ENCODE measurements at regions not wholly inside any gene's neighbourhood (a gene's known extent, or its start where the extent isn't known, plus 50 kb on each side); places are given as distances from the start of the nearest gene placed in this dataset.
A peak's percentile ranks its signal among the peaks of the same experiment; 100 is the strongest.

- TF ChIP-seq TEAD4 (IDR thresholded peaks at IDR 0.05; ENCODE audit: low read length) (no peak; the same call in 1 of the 2 replicates), TEAD4 (CRISPR knock-in tag; IDR thresholded peaks at IDR 0.05; ENCODE audit: borderline replicate concordance) (no peak), RB1 (IDR thresholded peaks at IDR 0.05; ENCODE audit: low read depth) (peak; percentile 96; the same call in 1 of the 2 replicates), ZNF695 (CRISPR knock-in tag; IDR thresholded peaks at IDR 0.05) (no peak), RFX5 (IDR thresholded peaks at IDR 0.05; ENCODE audit: low read depth, low read length) (no peak), NBN (IDR thresholded peaks at IDR 0.05; ENCODE audit: low read depth) (peak; percentile 65; the same call in 1 of the 2 replicates), PRPF4 (IDR thresholded peaks at IDR 0.05; ENCODE audit: insufficient read depth, low read depth, low read length, poor library complexity, severe bottlenecking) (no peak), ZNF146 (CRISPR knock-in tag; IDR thresholded peaks at IDR 0.05; ENCODE audit: unreplicated experiment) (no peak), RFX7 (CRISPR knock-in tag; IDR thresholded peaks at IDR 0.05) (no peak), RAD51 (IDR thresholded peaks at IDR 0.05; ENCODE audit: borderline replicate concordance, low read depth) (no peak), ZNF584 (CRISPR knock-in tag; IDR thresholded peaks at IDR 0.05; ENCODE audit: low read depth) (no peak), TCFL5 (CRISPR knock-in tag; conservative IDR thresholded peaks at IDR 0.05) (no peak), JUNB (CRISPR knock-in tag; conservative IDR thresholded peaks at IDR 0.05) (no peak), ELF2 (CRISPR knock-in tag; IDR thresholded peaks at IDR 0.05) (no peak)
- TF ChIP-seq, protein P1, sequence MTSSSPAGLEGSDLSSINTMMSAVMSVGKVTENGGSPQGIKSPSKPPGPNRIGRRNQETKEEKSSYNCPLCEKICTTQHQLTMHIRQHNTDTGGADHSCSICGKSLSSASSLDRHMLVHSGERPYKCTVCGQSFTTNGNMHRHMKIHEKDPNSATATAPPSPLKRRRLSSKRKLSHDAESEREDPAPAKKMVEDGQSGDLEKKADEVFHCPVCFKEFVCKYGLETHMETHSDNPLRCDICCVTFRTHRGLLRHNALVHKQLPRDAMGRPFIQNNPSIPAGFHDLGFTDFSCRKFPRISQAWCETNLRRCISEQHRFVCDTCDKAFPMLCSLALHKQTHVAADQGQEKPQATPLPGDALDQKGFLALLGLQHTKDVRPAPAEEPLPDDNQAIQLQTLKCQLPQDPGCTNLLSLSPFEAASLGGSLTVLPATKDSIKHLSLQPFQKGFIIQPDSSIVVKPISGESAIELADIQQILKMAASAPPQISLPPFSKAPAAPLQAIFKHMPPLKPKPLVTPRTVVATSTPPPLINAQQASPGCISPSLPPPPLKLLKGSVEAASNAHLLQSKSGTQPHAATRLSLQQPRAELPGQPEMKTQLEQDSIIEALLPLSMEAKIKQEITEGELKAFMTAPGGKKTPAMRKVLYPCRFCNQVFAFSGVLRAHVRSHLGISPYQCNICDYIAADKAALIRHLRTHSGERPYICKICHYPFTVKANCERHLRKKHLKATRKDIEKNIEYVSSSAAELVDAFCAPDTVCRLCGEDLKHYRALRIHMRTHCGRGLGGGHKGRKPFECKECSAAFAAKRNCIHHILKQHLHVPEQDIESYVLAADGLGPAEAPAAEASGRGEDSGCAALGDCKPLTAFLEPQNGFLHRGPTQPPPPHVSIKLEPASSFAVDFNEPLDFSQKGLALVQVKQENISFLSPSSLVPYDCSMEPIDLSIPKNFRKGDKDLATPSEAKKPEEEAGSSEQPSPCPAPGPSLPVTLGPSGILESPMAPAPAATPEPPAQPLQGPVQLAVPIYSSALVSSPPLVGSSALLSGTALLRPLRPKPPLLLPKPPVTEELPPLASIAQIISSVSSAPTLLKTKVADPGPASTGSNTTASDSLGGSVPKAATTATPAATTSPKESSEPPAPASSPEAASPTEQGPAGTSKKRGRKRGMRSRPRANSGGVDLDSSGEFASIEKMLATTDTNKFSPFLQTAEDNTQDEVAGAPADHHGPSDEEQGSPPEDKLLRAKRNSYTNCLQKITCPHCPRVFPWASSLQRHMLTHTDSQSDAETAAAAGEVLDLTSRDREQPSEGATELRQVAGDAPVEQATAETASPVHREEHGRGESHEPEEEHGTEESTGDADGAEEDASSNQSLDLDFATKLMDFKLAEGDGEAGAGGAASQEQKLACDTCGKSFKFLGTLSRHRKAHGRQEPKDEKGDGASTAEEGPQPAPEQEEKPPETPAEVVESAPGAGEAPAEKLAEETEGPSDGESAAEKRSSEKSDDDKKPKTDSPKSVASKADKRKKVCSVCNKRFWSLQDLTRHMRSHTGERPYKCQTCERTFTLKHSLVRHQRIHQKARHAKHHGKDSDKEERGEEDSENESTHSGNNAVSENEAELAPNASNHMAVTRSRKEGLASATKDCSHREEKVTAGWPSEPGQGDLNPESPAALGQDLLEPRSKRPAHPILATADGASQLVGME (CRISPR knock-in tag; IDR thresholded peaks at IDR 0.05): no peak
- TF ChIP-seq, protein P2, sequence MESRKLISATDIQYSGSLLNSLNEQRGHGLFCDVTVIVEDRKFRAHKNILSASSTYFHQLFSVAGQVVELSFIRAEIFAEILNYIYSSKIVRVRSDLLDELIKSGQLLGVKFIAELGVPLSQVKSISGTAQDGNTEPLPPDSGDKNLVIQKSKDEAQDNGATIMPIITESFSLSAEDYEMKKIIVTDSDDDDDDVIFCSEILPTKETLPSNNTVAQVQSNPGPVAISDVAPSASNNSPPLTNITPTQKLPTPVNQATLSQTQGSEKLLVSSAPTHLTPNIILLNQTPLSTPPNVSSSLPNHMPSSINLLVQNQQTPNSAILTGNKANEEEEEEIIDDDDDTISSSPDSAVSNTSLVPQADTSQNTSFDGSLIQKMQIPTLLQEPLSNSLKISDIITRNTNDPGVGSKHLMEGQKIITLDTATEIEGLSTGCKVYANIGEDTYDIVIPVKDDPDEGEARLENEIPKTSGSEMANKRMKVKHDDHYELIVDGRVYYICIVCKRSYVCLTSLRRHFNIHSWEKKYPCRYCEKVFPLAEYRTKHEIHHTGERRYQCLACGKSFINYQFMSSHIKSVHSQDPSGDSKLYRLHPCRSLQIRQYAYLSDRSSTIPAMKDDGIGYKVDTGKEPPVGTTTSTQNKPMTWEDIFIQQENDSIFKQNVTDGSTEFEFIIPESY (CRISPR knock-in tag; IDR thresholded peaks at IDR 0.05): no peak
- TF ChIP-seq, protein P3, sequence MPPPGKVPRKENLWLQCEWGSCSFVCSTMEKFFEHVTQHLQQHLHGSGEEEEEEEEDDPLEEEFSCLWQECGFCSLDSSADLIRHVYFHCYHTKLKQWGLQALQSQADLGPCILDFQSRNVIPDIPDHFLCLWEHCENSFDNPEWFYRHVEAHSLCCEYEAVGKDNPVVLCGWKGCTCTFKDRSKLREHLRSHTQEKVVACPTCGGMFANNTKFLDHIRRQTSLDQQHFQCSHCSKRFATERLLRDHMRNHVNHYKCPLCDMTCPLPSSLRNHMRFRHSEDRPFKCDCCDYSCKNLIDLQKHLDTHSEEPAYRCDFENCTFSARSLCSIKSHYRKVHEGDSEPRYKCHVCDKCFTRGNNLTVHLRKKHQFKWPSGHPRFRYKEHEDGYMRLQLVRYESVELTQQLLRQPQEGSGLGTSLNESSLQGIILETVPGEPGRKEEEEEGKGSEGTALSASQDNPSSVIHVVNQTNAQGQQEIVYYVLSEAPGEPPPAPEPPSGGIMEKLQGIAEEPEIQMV (tag; conservative IDR thresholded peaks at IDR 0.05; ENCODE audit: low read depth): no peak
These were observed 187.4 kb downstream of the ZEB2 start (continued) for GRCh38 chr2:144332356-144333142.
